ENCODE measurements at regions not wholly inside any gene's neighbourhood (a gene's known extent, or its start where the extent isn't known, plus 50 kb on each side); places are given as distances from the start of the nearest gene placed in this dataset.
"Not testable (repeated sequence)": the region's sequence is repeated elsewhere in the genome, so short reads cannot be mapped to it uniquely, and the experiment has no call there.

- TF ChIP-seq, protein P1, sequence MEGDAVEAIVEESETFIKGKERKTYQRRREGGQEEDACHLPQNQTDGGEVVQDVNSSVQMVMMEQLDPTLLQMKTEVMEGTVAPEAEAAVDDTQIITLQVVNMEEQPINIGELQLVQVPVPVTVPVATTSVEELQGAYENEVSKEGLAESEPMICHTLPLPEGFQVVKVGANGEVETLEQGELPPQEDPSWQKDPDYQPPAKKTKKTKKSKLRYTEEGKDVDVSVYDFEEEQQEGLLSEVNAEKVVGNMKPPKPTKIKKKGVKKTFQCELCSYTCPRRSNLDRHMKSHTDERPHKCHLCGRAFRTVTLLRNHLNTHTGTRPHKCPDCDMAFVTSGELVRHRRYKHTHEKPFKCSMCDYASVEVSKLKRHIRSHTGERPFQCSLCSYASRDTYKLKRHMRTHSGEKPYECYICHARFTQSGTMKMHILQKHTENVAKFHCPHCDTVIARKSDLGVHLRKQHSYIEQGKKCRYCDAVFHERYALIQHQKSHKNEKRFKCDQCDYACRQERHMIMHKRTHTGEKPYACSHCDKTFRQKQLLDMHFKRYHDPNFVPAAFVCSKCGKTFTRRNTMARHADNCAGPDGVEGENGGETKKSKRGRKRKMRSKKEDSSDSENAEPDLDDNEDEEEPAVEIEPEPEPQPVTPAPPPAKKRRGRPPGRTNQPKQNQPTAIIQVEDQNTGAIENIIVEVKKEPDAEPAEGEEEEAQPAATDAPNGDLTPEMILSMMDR (IDR thresholded peaks at IDR 0.05), result not testable (repeated sequence)
- TF ChIP-seq POLR2A (IDR thresholded peaks at IDR 0.05), result not testable (repeated sequence)
Observed at GRCh38 chr21:15317034-15317433, 252.2 kb upstream of the NRIP1 start.

All from heart left ventricle (tissue), 13 donors.